HG03159 (cell line): ENCODE measurements at regions not wholly inside any gene's neighbourhood (a gene's known extent, or its start where the extent isn't known, plus 50 kb on each side); places are given as distances from the start of the nearest gene placed in this dataset.

Source experiments
- ATAC-seq: cut with Tn5 transposase; IDR thresholded peaks from one replicate; pipeline ENCODE4 v1.9.1; 2021; ENCODE audit warnings: mild to moderate bottlenecking, moderate library complexity; ENCODE audit not compliant: unreplicated experiment

- ATAC-seq = no peak
These were observed 121.1 kb downstream of the HGF start for GRCh38 chr7:81648716-81649115.

- ATAC-seq = no peak
These were observed 124.4 kb downstream of the HGF start for GRCh38 chr7:81645435-81645834.

- ATAC-seq = no peak
These were observed 128.0 kb downstream of the HGF start for GRCh38 chr7:81641873-81642272.

GRCh38 chr7:81638198-81638597, 131.6 kb downstream of the HGF start:
- ATAC-seq = no peak

GRCh38 chr7:81637534-81637933, 132.3 kb downstream of the HGF start:
- ATAC-seq = no peak

- no peak for ATAC-seq
These were observed 137.4 kb downstream of the HGF start for GRCh38 chr7:81632418-81632817.

GRCh38 chr7:81630600-81630999, 139.2 kb downstream of the HGF start:
- no peak for ATAC-seq

- ATAC-seq = no peak
These were observed 140.1 kb downstream of the HGF start for GRCh38 chr7:81629702-81630101.

- no peak for ATAC-seq
These were observed 140.9 kb downstream of the HGF start for GRCh38 chr7:81628951-81629350.

- no peak for ATAC-seq
These were observed 142.1 kb downstream of the HGF start for GRCh38 chr7:81627536-81628287.

- ATAC-seq = no peak
These were observed 143.8 kb downstream of the HGF start for GRCh38 chr7:81626008-81626407.

GRCh38 chr7:81624650-81625631, 144.9 kb downstream of the HGF start:
- no peak for ATAC-seq

- ATAC-seq = no peak
These were observed 145.7 kb downstream of the HGF start for GRCh38 chr7:81624021-81624592.

GRCh38 chr7:81623251-81623855, 146.5 kb downstream of the HGF start:
- ATAC-seq = no peak

- no peak for ATAC-seq
These were observed 148.0 kb downstream of the HGF start for GRCh38 chr7:81621893-81622292.

GRCh38 chr7:81618396-81619014, 151.3 kb downstream of the HGF start:
- ATAC-seq = no peak

GRCh38 chr7:81616951-81617350, 152.9 kb downstream of the HGF start:
- ATAC-seq = peak; percentile 56

GRCh38 chr7:81611805-81612204, 158.0 kb downstream of the HGF start:
- ATAC-seq = no peak

- ATAC-seq = no peak
These were observed 158.8 kb downstream of the HGF start for GRCh38 chr7:81611040-81611439.

- no peak for ATAC-seq
These were observed 161.0 kb downstream of the HGF start for GRCh38 chr7:81608748-81609382.
